Stimulated activated CD8-positive, alpha-beta memory T cell treated with anti-CD3 and anti-CD28 coated beads, Interleukin-4, amount 100 ng/mL, for 48 hours (primary cell): ENCODE measurements at regions not wholly inside any gene's neighbourhood (a gene's known extent, or its start where the extent isn't known, plus 50 kb on each side); places are given as distances from the start of the nearest gene placed in this dataset.

Experiments used
- DNase-seq: peaks from one replicate; pipeline ENCODE4 v3.0.0-alpha.2; 2020

GRCh38 chr14:27008187-27008586, 410.4 kb upstream of the NOVA1 start:
- DNase-seq = no peak

- no peak for DNase-seq
Observed at GRCh38 chr14:27012641-27013040, 414.8 kb upstream of the NOVA1 start.

- no peak for DNase-seq
Observed at GRCh38 chr14:27013678-27014077, 415.8 kb upstream of the NOVA1 start.

GRCh38 chr14:27015065-27015464, 417.2 kb upstream of the NOVA1 start:
- DNase-seq = no peak

GRCh38 chr14:27025648-27026047, 427.8 kb upstream of the NOVA1 start:
- no peak for DNase-seq

- no peak for DNase-seq
Observed at GRCh38 chr14:27026097-27026496, 428.3 kb upstream of the NOVA1 start.

- no peak for DNase-seq
Observed at GRCh38 chr14:27040552-27040951, 442.7 kb upstream of the NOVA1 start.

GRCh38 chr14:27049701-27050100, 451.9 kb upstream of the NOVA1 start:
- DNase-seq = no peak

- no peak for DNase-seq
Observed at GRCh38 chr14:27050208-27050607, 452.4 kb upstream of the NOVA1 start.

GRCh38 chr14:27056586-27056985, 458.8 kb upstream of the NOVA1 start:
- no peak for DNase-seq

GRCh38 chr14:27061299-27061698, 463.5 kb upstream of the NOVA1 start:
- no peak for DNase-seq

GRCh38 chr14:27063959-27064358, 466.1 kb upstream of the NOVA1 start:
- no peak for DNase-seq

- DNase-seq = no peak
Observed at GRCh38 chr14:27065886-27066285, 468.1 kb upstream of the NOVA1 start.

GRCh38 chr14:27067961-27068360, 470.1 kb upstream of the NOVA1 start:
- DNase-seq = no peak

- DNase-seq = no peak
Observed at GRCh38 chr14:27072589-27072988, 474.8 kb upstream of the NOVA1 start.

- no peak for DNase-seq
Observed at GRCh38 chr14:27075503-27075902, 477.7 kb upstream of the NOVA1 start.

- DNase-seq = no peak
Observed at GRCh38 chr14:27077214-27077613, 479.4 kb upstream of the NOVA1 start.

- DNase-seq = no peak
Observed at GRCh38 chr14:27077710-27078109, 479.9 kb upstream of the NOVA1 start.

- no peak for DNase-seq
Observed at GRCh38 chr14:27078191-27078590, 480.4 kb upstream of the NOVA1 start.

GRCh38 chr14:27079716-27080115, 481.9 kb upstream of the NOVA1 start:
- DNase-seq = no peak

GRCh38 chr14:27085500-27085899, 487.7 kb upstream of the NOVA1 start:
- no peak for DNase-seq

- no peak for DNase-seq
Observed at GRCh38 chr14:27090716-27091115, 492.9 kb upstream of the NOVA1 start.

GRCh38 chr14:27091973-27092372, 494.1 kb upstream of the NOVA1 start:
- DNase-seq = no peak

- DNase-seq = no peak
Observed at GRCh38 chr14:27096091-27096490, 498.3 kb upstream of the NOVA1 start.

- DNase-seq = no peak
Observed at GRCh38 chr14:27098451-27098850, 500.6 kb upstream of the NOVA1 start.

GRCh38 chr14:27114180-27114579, 516.3 kb upstream of the NOVA1 start:
- no peak for DNase-seq
